HG03159 (cell line): ENCODE measurements at regions not wholly inside any gene's neighbourhood (a gene's known extent, or its start where the extent isn't known, plus 50 kb on each side); places are given as distances from the start of the nearest gene placed in this dataset.
"Not testable (repeated sequence)": the region's sequence is repeated elsewhere in the genome, so short reads cannot be mapped to it uniquely, and the experiment has no call there.

Experiments used
- ATAC-seq: cut with Tn5 transposase; IDR thresholded peaks from one replicate; pipeline ENCODE4 v1.9.1; 2021; ENCODE audit warnings: mild to moderate bottlenecking, moderate library complexity; ENCODE audit not compliant: unreplicated experiment

GRCh38 chr21:24428591-24429199, 1178.6 kb downstream of the MRPL39 start:
- ATAC-seq = peak; percentile 75

GRCh38 chr21:24424776-24425175, 1182.5 kb downstream of the MRPL39 start:
- ATAC-seq = no peak

GRCh38 chr21:24423546-24423945, 1183.7 kb downstream of the MRPL39 start:
- ATAC-seq = no peak

GRCh38 chr21:24420689-24421088, 1186.6 kb downstream of the MRPL39 start:
- peak; percentile 53 for ATAC-seq

- ATAC-seq = not testable (repeated sequence)
These were observed 1187.6 kb downstream of the MRPL39 start for GRCh38 chr21:24419641-24420040.

GRCh38 chr21:24418671-24419070, 1188.6 kb downstream of the MRPL39 start:
- no peak for ATAC-seq

GRCh38 chr21:24411429-24411828, 1195.9 kb downstream of the MRPL39 start:
- no peak for ATAC-seq

- ATAC-seq = no peak
These were observed 1204.1 kb downstream of the MRPL39 start for GRCh38 chr21:24403221-24403620.

- no peak for ATAC-seq
These were observed 1211.9 kb downstream of the MRPL39 start for GRCh38 chr21:24395320-24395923.

- ATAC-seq = peak; percentile 84
These were observed 1232.1 kb downstream of the MRPL39 start for GRCh38 chr21:24375201-24375600.

GRCh38 chr21:24372506-24372905, 1234.8 kb downstream of the MRPL39 start:
- ATAC-seq = no peak

GRCh38 chr21:24369746-24370145, 1237.5 kb downstream of the MRPL39 start:
- no peak for ATAC-seq

GRCh38 chr21:24369278-24369677, 1238.0 kb downstream of the MRPL39 start:
- ATAC-seq = no peak

- ATAC-seq = no peak
These were observed 1239.3 kb downstream of the MRPL39 start for GRCh38 chr21:24367936-24368335.

GRCh38 chr21:24353492-24353891, 1253.8 kb downstream of the MRPL39 start:
- ATAC-seq = no peak

- no peak for ATAC-seq
These were observed 1267.9 kb downstream of the MRPL39 start for GRCh38 chr21:24339406-24339805.

- ATAC-seq = no peak
These were observed 1270.8 kb downstream of the MRPL39 start for GRCh38 chr21:24336491-24336890.

GRCh38 chr21:24323536-24323935, 1283.7 kb downstream of the MRPL39 start:
- ATAC-seq = no peak

GRCh38 chr21:24316277-24316922, 1290.9 kb downstream of the MRPL39 start:
- ATAC-seq = no peak

GRCh38 chr21:24310788-24311187, 1296.5 kb downstream of the MRPL39 start:
- no peak for ATAC-seq

- no peak for ATAC-seq
These were observed 1299.1 kb downstream of the MRPL39 start for GRCh38 chr21:24308183-24308582.

GRCh38 chr21:24302400-24302799, 1304.9 kb downstream of the MRPL39 start:
- no peak for ATAC-seq
